NCI-H1105 (cell line): ENCODE measurements at regions not wholly inside any gene's neighbourhood (a gene's known extent, or its start where the extent isn't known, plus 50 kb on each side); places are given as distances from the start of the nearest gene placed in this dataset.
"Not testable (repeated sequence)": the region's sequence is repeated elsewhere in the genome, so short reads cannot be mapped to it uniquely, and the experiment has no call there.

Source experiments
- DNase-seq: peaks from one replicate; lab custom pipeline; 2025; lab: John Stamatoyannopoulos, UW

DNA sequence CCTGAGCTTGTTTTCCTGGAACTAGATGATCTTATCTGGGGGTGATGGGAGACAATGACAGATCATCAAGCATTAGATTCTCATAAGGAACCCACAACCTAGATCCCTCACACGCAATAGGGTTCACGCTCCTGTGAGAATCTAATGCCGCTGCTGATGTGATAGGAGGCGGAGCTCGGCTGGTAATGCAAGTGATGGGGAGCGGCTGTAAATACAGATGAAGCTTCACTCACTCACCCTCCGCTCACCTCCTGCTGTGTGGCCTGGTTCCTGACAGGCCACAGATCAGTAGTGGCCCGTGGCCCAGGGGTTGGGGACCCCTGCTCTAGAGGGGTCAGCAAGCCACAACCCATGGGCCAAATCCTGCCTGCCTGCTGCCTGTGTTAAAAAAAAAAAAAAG lies 435.9 kb downstream of the CD83 start:
- DNase-seq, result no peak

DNA sequence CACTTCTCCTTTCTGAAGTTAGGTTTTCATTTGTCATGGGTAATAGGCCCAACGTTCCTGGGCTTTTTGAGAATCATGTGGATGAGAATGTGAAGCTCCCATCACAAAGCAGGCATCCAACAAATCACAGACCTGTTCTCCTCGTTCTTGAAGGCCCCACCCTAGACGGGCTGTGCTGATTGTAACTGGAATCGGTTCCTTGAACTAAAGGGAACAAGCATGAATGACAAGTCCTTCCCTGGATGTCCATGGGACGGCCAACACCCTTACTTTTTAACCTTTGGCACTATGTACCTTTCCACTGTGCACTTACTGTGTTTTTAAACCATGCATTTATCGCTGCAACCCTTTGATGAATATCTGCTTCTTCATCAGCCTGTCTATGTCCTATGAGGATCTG lies 438.2 kb downstream of the CD83 start:
- no peak for DNase-seq

- no peak for DNase-seq
Observed at GRCh38 chr6:14559746-14560536, 442.4 kb downstream of the CD83 start.

- DNase-seq, result not testable (repeated sequence)
Observed at GRCh38 chr6:14561563-14561962, 444.0 kb downstream of the CD83 start.

DNA sequence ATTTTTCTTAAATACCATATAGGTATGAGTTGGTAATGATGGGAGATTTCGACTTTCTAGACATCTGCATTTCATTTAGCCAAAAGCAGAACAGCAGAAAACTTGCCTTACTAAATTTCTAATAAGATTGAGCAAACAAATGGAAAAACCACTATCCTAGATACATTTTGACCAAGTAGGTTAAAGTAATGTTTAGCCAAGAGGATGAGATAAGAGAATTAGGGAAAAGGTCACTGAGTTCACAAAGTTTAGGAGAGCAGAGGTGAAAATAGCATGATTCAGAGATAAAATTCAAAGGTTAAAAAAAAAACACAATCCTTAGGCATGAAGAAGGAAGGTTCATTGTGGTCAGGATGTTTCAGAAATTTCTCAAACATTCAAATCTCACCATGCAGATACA lies 450.3 kb downstream of the CD83 start:
- no peak for DNase-seq

DNA sequence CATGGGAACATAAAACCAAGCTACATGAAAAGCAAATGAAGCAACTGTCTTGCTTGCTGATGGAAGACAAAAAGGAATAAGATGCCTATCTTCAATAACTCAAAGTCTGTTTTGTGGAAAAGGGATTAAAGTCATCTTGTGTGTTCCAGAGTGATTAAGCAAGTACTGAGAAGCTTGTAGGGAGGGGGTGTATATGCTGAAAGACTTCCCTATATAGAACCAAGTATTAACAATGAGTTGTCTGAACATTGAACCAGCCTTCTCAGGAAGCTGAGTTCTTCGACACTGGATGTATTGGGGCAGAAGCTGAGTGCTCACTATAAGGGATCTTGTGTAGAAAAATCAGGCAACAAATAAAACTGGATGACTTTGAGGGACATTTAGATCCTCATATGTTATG lies 451.8 kb downstream of the CD83 start:
- no peak for DNase-seq

DNA sequence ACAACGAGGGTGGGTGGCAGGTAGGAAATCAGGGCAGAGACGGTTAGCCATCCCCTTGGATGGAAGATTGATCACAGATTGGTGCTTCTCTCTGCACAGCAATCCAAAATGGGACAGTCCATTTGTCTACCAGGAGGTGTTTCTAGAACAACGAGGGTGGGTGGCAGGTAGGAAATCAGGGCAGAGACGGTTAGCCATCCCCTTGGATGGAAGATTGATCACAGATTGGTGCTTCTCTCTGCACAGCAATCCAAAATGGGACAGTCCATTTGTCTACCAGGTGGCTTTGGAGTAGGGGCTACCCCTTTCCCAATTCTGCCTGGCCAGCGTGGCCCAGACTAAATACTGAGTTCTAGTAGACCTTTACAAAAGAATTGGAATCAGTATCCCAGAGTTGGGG lies 452.3 kb downstream of the CD83 start:
- DNase-seq, result not testable (repeated sequence)

DNA sequence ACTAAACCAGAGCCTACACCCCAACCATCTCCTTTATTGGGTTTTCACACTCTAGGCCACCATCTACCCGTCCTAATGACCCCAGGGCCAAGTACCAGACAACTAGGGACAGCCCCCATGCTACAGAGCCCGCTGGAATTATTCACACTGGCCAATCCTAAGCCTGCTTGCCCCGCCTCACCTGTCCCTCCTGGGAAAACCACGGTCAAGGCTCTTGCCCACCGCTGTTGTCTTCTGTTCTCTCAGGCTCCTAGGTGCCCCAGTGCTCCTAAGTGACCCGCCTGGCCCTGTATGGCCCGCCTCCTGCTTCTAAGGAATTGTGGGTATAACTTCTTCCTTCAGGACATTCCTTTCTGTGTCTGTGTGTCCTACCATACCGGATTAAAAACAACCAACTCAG lies 453.4 kb downstream of the CD83 start:
- DNase-seq, result no peak

- DNase-seq, result no peak
Observed at GRCh38 chr6:14571746-14572145, 454.2 kb downstream of the CD83 start.

- no peak for DNase-seq
Observed at GRCh38 chr6:14573267-14573666, 455.7 kb downstream of the CD83 start.

DNA sequence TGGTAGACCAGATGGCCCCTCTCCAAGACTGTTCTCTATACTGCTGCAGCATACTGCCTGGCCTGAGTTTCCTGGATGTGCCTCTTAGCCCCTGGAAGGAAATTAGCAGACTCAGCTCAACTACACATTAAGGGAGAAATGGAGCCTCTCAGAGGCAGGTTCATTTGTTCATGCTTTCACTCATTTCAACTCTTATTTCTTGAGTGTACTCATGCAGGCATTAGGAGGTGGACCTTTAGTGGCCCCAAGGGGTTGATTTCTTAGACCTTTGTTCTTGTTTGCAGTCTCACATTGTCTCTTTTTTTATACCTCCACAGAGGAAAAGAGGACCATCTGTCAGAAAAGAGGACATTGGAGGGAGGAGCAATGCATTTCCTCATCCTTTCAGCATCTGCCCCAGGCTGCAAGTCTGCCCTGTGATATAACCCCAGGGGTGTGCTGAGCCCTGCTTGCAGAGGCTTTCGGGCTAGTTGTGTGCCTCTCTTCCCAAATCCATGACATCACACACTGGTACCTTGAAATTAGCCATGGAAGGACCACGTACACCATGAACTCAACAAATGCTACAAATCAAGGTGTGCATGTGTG lies 456.2 kb downstream of the CD83 start:
- no peak for DNase-seq

- no peak for DNase-seq
Observed at GRCh38 chr6:14575961-14576360, 458.4 kb downstream of the CD83 start.

- DNase-seq, result no peak
Observed at GRCh38 chr6:14578994-14579393, 461.4 kb downstream of the CD83 start.

- no peak for DNase-seq
Observed at GRCh38 chr6:14582749-14583148, 465.2 kb downstream of the CD83 start.

- no peak for DNase-seq
Observed at GRCh38 chr6:14583826-14584225, 466.3 kb downstream of the CD83 start.

DNA sequence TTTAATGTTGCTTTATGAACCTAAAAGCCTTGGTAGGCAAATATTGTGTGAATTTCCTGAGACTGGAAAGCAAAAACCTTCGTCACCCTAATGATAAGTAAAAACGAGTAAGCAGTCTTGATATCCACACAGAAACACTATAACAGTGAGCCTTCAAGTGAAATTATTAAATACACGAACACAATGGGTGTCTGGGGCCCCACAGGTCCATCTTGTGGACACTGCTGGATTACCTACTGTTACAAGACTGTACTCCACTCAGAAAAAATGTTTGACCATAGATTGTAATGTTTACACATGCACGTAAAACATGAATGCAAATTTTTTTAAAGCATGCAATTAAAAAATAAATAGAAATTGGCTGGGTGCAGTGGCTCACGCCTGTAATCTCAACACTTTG lies 466.9 kb downstream of the CD83 start:
- no peak for DNase-seq

DNA sequence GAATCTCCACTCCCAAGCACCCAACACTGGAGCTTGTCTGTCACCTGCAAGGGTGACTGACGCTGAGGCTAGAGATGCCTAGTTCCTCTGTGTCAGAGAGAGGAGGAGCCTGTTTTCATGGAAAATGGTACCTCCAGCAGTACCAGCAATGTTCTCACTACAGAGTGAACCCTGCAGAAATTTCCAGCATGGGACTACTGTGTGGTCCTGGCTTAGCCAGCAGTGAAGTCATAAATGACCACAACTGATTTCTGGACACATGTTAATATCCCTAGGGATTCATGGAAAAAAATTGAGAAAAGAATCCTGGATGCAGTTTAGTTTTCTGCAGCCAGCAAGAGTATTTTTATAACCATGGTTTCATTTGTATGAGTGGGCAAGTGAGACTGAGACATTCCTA lies 468.1 kb downstream of the CD83 start:
- no peak for DNase-seq

DNA sequence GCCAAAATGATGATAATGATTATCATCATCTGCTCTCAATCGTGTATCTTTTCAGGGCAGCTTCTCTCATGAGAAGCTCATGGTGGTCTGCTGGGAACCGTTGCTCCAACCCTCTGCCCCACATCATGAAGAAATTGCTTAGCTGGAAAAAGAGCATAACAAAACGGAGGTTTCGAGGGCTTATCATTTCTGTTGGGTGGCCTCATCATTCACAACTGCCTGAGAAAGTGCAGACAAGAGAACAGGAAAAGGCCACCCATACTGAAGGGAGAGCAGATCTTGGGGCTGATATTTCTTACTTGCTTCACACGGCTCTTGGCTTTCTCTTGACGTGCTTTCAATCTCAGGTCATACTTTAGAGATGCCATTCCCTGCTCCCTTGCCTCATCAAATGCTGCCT lies 471.6 kb downstream of the CD83 start:
- DNase-seq, result no peak

DNA sequence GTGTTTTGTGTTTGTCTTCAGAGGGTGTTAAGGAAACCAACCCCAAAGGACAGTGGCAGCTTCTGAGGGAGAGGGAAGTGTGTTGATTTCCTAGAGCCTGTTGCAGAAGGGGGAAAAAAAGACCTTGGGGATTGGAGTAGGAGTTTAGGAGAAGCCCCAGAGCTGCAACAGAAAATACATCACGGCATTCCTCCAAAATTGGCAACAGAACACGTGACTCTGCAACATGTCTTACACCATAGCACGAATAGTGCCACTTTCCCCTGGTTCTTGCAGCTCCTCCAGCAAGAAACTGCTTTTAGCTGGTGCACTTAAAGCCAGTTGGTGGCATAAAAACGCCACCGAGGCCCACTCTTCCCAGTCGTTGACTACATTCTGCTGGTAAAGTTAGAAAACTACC lies 473.0 kb downstream of the CD83 start:
- DNase-seq, result no peak

GRCh38 chr6:14591998-14592397 lies 474.4 kb downstream of the CD83 start:
- no peak for DNase-seq

DNA sequence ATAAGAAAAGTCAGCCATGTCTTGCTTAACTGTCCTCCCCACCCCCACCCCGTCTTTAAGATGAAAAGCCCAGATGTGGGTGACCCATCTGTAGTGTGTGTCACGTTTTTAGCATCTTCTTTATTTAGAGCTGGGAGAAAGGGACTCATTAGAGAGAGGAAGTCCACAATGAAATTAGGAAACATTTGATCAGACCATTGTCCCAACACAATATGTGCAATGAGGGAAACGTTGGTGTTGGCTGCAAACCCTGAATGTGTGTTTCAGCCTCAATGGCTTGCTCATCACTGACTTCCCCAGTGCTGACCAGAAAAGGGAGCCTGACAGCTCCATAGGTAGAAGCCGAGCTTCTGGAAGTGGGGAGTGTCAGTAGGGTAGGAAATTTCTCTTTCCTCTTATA lies 475.7 kb downstream of the CD83 start:
- DNase-seq, result no peak

DNA sequence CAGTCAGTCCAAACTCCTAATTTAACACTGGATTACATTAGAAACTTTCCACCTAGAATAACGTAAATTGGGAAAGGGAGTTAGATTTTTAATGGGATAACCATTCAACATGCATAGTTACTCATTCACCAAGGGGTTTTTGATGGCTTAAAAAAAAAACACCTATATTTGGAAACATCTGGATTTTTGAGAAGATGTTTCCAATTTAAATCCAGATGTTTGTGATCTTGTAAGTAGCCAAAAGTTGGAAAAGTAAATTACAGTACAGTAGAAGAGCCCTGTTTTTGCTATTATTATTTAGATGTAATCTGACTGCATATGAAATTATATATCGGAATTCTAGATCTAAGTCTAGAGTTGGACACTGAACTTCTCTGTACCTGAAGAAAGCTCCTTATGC lies 478.2 kb downstream of the CD83 start:
- no peak for DNase-seq

DNA sequence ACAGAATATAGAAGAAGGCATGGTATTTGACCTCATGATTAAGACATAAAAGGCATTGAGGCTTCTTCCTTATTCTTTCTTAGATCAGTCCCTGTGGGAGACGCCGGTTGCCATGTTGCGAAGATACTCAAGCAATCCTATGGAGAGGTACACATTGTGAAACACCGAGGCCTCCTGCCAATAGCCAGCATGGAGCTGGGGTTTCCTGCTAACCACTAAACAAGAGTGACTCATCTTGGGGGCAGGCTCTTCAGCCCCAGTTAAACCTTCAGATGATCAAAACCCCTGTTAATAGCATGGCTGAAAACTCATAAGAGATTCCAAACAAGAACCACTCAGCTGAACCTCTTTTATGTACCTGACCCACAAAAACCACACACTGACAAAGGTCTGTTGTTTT lies 478.8 kb downstream of the CD83 start:
- DNase-seq, result no peak

DNA sequence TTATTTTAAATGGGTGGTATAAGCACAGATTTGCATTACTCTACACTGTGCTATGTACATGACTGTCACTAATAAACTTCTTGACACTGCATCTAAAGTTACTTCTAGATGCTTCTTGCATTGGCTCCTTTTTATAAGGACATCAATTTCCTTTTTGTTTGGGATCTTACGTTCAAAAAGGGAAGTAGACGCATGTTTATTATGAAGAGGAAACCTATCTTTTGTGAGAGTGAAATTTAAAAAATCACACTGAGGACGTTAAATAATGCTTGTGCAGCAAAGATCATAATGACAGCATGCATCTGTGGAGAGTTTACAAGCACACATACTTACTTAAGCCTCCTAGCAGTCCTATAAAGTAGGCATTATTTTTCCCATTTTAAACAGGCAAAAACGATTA lies 479.5 kb downstream of the CD83 start:
- DNase-seq, result no peak
